HFFc6 (cell line): ENCODE measurements at regions not wholly inside any gene's neighbourhood (a gene's known extent, or its start where the extent isn't known, plus 50 kb on each side); places are given as distances from the start of the nearest gene placed in this dataset.

Experiments used
- DNase-seq: peaks from one replicate; pipeline ENCODE4 v3.0.0-alpha.2; 2018
- H3K27ac Mint-ChIP-seq: 2 replicates; pipeline ENCODE4 v1.8.0; 2020; ENCODE audit warnings: mild to moderate bottlenecking, mixed read lengths
- H3K27me3 Mint-ChIP-seq: 2 replicates; pipeline ENCODE4 v1.8.0; 2021; ENCODE audit warnings: mild to moderate bottlenecking, moderate library complexity, mixed read lengths; ENCODE audit not compliant: insufficient read depth
- H3K36me3 Mint-ChIP-seq: 2 replicates; pipeline ENCODE4 v1.8.0; 2021; ENCODE audit warnings: low read depth, mixed read lengths
- H3K4me1 Mint-ChIP-seq: 2 replicates; pipeline ENCODE4 v1.8.0; 2020; ENCODE audit warnings: low read depth, mixed read lengths
- H3K4me3 Mint-ChIP-seq: 2 replicates; pipeline ENCODE4 v1.8.0; 2020; ENCODE audit warnings: mild to moderate bottlenecking, moderate library complexity, mixed read lengths
- H3K9me3 Mint-ChIP-seq: 2 replicates; pipeline ENCODE4 v1.8.0; 2020; ENCODE audit warnings: mild to moderate bottlenecking, mixed read lengths
- CTCF ChIP-seq: fragments of 200-600 bp; sonication (generic); IDR thresholded peaks from 2 replicates; pipeline ENCODE4 v1.5.0; 2021; ENCODE audit warnings: antibody characterized with exemption, mild to moderate bottlenecking

DNA sequence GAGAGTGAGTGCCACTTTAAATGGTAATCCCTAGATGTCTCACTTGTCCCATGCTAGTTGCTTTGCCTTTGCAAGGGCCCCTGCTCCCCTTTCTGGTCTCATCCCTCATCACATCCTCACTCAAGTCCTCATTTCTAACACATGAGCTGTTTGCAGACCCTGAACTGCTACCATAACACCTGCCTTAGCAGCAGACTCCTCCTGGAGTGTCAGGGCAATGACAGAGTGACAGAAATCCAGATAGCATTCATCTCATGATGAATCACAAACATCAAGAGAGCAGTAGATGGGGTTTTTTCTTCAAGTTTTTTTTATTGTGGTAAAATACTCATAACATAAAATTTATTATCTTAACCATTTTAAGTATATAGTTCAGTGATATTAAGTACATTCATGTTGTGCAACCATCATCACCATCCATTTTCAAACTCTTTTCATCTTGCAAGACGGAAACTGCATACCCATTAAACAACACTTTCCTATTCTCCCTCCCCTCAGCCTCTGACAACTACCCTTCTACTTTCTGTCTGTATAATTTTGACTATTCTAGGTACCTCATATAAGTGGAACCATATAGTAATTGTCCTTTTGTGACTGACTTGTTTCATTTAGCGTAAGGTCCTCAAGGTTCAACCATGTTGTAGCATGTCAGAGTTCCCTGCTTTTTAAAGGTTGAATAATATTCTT is 133.2 kb upstream of the RPS6KA3 start:
- no peaks in the 10 kb centered on the region for H3K9me3 Mint-ChIP-seq
- no peak overlapping the region for H3K27ac Mint-ChIP-seq
- H3K4me3 Mint-ChIP-seq: no peak overlapping the region
- no peaks in the 10 kb centered on the region for H3K36me3 Mint-ChIP-seq
- no peak for DNase-seq
- no peak for TF ChIP-seq CTCF
- no peaks in the 10 kb centered on the region for H3K4me1 Mint-ChIP-seq
- peaks cover 3% of the 10 kb centered on the region for H3K27me3 Mint-ChIP-seq

- H3K27ac Mint-ChIP-seq: no peak overlapping the region
- no peaks in the 10 kb centered on the region for H3K36me3 Mint-ChIP-seq
- H3K27me3 Mint-ChIP-seq: peaks cover 8% of the 10 kb centered on the region
- DNase-seq: no peak
- H3K4me1 Mint-ChIP-seq: no peaks in the 10 kb centered on the region
- no peak overlapping the region for H3K4me3 Mint-ChIP-seq
- H3K9me3 Mint-ChIP-seq: no peaks in the 10 kb centered on the region
- no peak for TF ChIP-seq CTCF
Observed at GRCh38 chrX:20397587-20397986, 130.9 kb upstream of the RPS6KA3 start.

DNA sequence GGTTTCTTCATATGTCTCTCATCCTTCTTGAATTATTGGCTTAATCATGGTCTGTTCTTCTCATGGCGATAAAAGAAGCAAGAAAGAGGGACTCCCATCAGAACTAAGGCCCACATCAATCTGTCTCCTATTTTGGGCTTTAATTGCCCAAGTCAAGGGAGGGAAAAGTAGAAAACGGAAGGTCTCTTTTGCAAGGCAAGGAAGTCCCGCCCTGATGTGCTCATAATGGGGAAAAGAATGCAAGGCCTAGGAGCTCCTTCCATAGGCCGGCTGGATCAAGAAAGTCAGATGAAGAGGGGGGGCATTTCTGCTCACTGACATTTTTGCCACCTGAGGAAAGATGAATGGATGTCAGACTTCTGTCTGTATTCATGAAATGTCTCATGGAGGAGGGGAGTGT is 127.7 kb upstream of the RPS6KA3 start:
- no peak overlapping the region for H3K4me3 Mint-ChIP-seq
- no peaks in the 10 kb centered on the region for H3K9me3 Mint-ChIP-seq
- H3K36me3 Mint-ChIP-seq: no peaks in the 10 kb centered on the region
- H3K27me3 Mint-ChIP-seq: peaks cover 6% of the 10 kb centered on the region
- no peak overlapping the region for H3K27ac Mint-ChIP-seq
- DNase-seq: no peak
- TF ChIP-seq CTCF: no peak
- H3K4me1 Mint-ChIP-seq: no peaks in the 10 kb centered on the region

DNA sequence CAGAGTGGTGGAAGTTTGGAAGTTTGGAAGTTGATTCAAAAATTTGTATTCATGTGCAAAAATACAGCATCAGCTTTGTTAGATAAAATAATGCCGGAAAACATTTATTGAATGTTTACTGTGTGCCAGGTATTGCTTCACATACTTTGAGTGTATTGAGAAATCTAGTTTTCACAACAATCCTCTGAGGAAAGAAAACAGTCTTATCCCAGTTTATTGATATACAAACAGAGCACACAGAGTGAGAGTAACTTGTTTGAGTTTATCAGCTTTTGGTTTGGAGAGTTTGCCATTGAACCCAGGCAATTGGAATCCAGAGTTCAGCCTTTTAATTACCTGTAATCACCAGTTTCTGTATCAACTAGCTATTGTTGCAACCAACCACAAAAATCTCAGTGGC is 127.2 kb upstream of the RPS6KA3 start:
- no peak for TF ChIP-seq CTCF
- DNase-seq: no peak
- Mint-ChIP-seq H3K9me3 (no peaks in the 10 kb centered on the region), H3K4me3 (no peak overlapping the region), H3K27me3 (peaks cover 6% of the 10 kb centered on the region), H3K36me3 (no peaks in the 10 kb centered on the region), H3K27ac (no peak overlapping the region), H3K4me1 (no peaks in the 10 kb centered on the region)

DNA sequence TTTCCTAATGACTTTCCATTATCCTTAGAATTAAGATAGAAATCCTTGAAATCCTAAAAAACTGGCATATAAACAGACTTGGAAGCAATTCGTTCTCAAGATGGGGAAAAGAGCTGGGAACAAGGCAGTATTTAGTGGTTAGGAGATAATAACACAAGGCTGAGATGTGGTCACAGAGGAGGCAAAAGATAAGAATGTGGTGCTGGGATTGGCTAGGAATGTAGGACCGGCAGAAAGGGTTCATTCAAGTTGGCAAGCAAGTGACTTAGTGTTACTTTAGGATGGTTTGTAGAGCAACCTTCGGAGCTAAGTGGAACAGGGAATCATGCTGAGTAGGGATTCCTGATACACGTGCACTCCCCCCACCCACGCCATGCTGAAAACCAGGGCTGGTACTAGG is 121.9 kb upstream of the RPS6KA3 start:
- no peak for DNase-seq
- H3K36me3 Mint-ChIP-seq: no peaks in the 10 kb centered on the region
- no peaks in the 10 kb centered on the region for H3K9me3 Mint-ChIP-seq
- H3K4me1 Mint-ChIP-seq: no peaks in the 10 kb centered on the region
- no peak for TF ChIP-seq CTCF
- no peak overlapping the region for H3K27ac Mint-ChIP-seq
- no peak overlapping the region for H3K4me3 Mint-ChIP-seq
- H3K27me3 Mint-ChIP-seq: peaks cover 6% of the 10 kb centered on the region

DNA sequence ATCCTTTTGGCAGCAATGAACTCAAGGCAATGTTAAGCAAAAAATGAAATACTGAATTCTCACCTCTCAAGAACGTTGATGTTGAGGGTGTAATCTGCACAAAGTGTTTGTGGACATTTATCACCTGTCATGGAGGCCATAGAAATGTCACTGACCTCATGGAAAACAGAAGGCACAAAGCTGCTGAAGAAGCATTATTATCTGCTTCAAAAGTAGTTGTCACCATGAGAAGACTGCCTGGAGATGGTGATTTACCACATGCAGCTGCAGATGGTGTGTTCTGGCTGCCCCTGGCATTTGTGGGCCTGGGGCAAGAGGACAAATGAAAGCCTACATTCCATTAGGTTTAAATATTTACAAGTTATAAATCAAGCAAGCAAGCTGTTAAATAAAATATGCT is 116.8 kb upstream of the RPS6KA3 start:
- peaks cover 2% of the 10 kb centered on the region for H3K4me1 Mint-ChIP-seq
- TF ChIP-seq CTCF: no peak
- no peak for DNase-seq
- no peaks in the 10 kb centered on the region for H3K36me3 Mint-ChIP-seq
- H3K9me3 Mint-ChIP-seq: no peaks in the 10 kb centered on the region
- H3K27ac Mint-ChIP-seq: no peak overlapping the region
- H3K4me3 Mint-ChIP-seq: no peak overlapping the region
- peaks cover 4% of the 10 kb centered on the region for H3K27me3 Mint-ChIP-seq
